Esophagus squamous epithelium (tissue), 4 donors: ENCODE measurements at regions not wholly inside any gene's neighbourhood (a gene's known extent, or its start where the extent isn't known, plus 50 kb on each side); places are given as distances from the start of the nearest gene placed in this dataset.

ENCODE experiments used
- CTCF ChIP-seq, 6 experiments: fragments of 450-650 bp in 4 of 6; fragments of 200-600 bp in 2 of 6; sonication (generic) in 2 of 6; IDR thresholded peaks; one replicate each; pipeline ENCODE4 v1.5.1; 2016 to 2019; ENCODE audit warnings: antibody characterized with exemption in 6 of 6, mild to moderate bottlenecking in 4 of 6, moderate library complexity in 4 of 6
- POLR2A ChIP-seq, 4 donors: fragments of 450-650 bp; IDR thresholded peaks; one replicate each; pipeline ENCODE4 v1.6.1; 2017; ENCODE audit warnings: antibody characterized with exemption in 4 of 4, mild to moderate bottlenecking in 4 of 4, moderate library complexity in 3 of 4

- no peak for TF ChIP-seq POLR2A (IDR thresholded peaks at IDR 0.05)
- no peak for TF ChIP-seq CTCF (IDR thresholded peaks at IDR 0.05)
Observed at GRCh38 chr6:105669232-105669631, 266.4 kb upstream of the PREP start.
